ENCODE measurements at regions not wholly inside any gene's neighbourhood (a gene's known extent, or its start where the extent isn't known, plus 50 kb on each side); places are given as distances from the start of the nearest gene placed in this dataset.

DNA sequence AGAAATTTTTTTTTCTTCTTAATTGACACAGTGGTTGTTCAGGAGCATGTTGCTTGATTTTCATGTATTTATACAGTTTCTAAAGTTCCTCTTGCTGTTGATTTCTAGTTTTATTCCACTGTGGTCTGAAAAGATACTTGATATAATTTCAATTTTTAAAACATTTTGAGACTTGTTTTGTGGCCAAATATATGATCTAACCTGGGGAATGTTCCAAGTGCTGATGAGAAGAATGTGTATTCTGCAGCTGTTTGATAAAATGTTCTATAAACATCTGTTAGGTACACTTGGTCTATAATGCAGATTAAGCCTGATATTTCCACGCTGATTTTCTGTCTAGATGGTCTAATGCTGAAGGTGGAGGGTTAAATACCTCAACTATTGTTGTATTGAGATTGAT is 151.4 kb upstream of the IFNG-AS1 start:
- no peak for TF ChIP-seq SIN3A (IDR thresholded peaks at IDR 0.05; ENCODE audit: borderline replicate concordance, low read depth, low read length)
- TF ChIP-seq, protein P1, sequence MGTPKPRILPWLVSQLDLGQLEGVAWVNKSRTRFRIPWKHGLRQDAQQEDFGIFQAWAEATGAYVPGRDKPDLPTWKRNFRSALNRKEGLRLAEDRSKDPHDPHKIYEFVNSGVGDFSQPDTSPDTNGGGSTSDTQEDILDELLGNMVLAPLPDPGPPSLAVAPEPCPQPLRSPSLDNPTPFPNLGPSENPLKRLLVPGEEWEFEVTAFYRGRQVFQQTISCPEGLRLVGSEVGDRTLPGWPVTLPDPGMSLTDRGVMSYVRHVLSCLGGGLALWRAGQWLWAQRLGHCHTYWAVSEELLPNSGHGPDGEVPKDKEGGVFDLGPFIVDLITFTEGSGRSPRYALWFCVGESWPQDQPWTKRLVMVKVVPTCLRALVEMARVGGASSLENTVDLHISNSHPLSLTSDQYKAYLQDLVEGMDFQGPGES (IDR thresholded peaks at IDR 0.05; ENCODE audit: low read depth, low read length), result no peak
- no peak for TF ChIP-seq RAD21 (IDR thresholded peaks at IDR 0.05; ENCODE audit: low read length)
- TF ChIP-seq RXRA (IDR thresholded peaks at IDR 0.05; ENCODE audit: borderline replicate concordance, low read depth), result no peak
- TF ChIP-seq CHD2 (IDR thresholded peaks at IDR 0.05; ENCODE audit: low read length, partially characterized antibody), result no peak
- TF ChIP-seq, protein P2, sequence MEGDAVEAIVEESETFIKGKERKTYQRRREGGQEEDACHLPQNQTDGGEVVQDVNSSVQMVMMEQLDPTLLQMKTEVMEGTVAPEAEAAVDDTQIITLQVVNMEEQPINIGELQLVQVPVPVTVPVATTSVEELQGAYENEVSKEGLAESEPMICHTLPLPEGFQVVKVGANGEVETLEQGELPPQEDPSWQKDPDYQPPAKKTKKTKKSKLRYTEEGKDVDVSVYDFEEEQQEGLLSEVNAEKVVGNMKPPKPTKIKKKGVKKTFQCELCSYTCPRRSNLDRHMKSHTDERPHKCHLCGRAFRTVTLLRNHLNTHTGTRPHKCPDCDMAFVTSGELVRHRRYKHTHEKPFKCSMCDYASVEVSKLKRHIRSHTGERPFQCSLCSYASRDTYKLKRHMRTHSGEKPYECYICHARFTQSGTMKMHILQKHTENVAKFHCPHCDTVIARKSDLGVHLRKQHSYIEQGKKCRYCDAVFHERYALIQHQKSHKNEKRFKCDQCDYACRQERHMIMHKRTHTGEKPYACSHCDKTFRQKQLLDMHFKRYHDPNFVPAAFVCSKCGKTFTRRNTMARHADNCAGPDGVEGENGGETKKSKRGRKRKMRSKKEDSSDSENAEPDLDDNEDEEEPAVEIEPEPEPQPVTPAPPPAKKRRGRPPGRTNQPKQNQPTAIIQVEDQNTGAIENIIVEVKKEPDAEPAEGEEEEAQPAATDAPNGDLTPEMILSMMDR (IDR thresholded peaks at IDR 0.05), result no peak
- no peak for TF ChIP-seq POLR2AphosphoS5 (IDR thresholded peaks at IDR 0.05; ENCODE audit: low read depth, low read length)
- TF ChIP-seq, protein P3, sequence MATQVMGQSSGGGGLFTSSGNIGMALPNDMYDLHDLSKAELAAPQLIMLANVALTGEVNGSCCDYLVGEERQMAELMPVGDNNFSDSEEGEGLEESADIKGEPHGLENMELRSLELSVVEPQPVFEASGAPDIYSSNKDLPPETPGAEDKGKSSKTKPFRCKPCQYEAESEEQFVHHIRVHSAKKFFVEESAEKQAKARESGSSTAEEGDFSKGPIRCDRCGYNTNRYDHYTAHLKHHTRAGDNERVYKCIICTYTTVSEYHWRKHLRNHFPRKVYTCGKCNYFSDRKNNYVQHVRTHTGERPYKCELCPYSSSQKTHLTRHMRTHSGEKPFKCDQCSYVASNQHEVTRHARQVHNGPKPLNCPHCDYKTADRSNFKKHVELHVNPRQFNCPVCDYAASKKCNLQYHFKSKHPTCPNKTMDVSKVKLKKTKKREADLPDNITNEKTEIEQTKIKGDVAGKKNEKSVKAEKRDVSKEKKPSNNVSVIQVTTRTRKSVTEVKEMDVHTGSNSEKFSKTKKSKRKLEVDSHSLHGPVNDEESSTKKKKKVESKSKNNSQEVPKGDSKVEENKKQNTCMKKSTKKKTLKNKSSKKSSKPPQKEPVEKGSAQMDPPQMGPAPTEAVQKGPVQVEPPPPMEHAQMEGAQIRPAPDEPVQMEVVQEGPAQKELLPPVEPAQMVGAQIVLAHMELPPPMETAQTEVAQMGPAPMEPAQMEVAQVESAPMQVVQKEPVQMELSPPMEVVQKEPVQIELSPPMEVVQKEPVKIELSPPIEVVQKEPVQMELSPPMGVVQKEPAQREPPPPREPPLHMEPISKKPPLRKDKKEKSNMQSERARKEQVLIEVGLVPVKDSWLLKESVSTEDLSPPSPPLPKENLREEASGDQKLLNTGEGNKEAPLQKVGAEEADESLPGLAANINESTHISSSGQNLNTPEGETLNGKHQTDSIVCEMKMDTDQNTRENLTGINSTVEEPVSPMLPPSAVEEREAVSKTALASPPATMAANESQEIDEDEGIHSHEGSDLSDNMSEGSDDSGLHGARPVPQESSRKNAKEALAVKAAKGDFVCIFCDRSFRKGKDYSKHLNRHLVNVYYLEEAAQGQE (IDR thresholded peaks at IDR 0.05; ENCODE audit: low read depth, low read length), result no peak
- H3K27ac ChIP-seq (ENCODE audit: low read depth in 2 of 2, low read length in 1 of 2), result no peak overlapping the region
- H3K79me2 ChIP-seq (ENCODE audit: insufficient read depth), result no peaks in the 10 kb centered on the region
- no peak overlapping the region for H2AFZ ChIP-seq (ENCODE audit: low read depth)
- H3K9ac ChIP-seq, result no peak overlapping the region
- no peak for DNase-seq
- no peaks in the 10 kb centered on the region for H3K27me3 ChIP-seq (ENCODE audit: insufficient read depth)
- H3K4me3 ChIP-seq (ENCODE audit: low read depth in 2 of 2, low read length in 1 of 2), result no peak overlapping the region
- ChIA-PET CTCF (no interaction called here), POLR2A (no interaction called here)
- H3K36me3 ChIP-seq (replicated peaks in 1 of 2; ENCODE audit: control insufficient read depth in 1 of 2, insufficient read depth in 2 of 2, low read length in 1 of 2), result no peaks in the 10 kb centered on the region
- H3K4me2 ChIP-seq, result no peak overlapping the region
- H3F3A ChIP-seq (replicated peaks; ENCODE audit: insufficient read depth), result no peaks in the 10 kb centered on the region
- no peaks in the 10 kb centered on the region for H3K9me2 ChIP-seq
- 36% methylated on average over 1 of the region's 1 CpG for WGBS (ENCODE audit: low lambda C conversion rate)
- no peaks in the 10 kb centered on the region for H4K20me1 ChIP-seq (ENCODE audit: insufficient read depth)
- no peaks in the 10 kb centered on the region; the same call in 1 of the 2 replicates for H3K9me3 ChIP-seq
- H3K4me1 ChIP-seq (ENCODE audit: control insufficient read depth in 1 of 2, insufficient read depth in 2 of 2, low read depth in 1 of 2, low read length in 1 of 2), result no peaks in the 10 kb centered on the region

DNA sequence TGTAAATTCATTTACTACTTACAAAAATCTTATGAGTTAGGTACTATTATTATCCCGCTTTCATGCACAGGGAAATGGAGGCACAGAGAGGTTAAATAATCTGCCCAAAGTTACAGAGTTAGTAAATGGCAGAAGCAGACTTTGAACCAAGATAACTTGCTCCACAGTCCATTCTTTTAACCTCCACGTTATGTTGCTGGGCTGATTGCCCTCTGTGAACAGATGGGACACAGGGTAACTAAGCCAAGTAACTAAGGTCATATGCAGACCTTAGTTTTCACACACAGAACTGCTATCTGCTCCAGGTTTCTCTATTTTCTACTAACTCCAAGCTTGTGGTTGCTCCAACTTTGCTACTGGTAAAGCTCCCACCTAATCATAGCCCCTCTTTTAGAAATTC is 147.1 kb upstream of the IFNG-AS1 start:
- no peaks in the 10 kb centered on the region for H3K9me2 ChIP-seq
- no peaks in the 10 kb centered on the region for H4K20me1 ChIP-seq (ENCODE audit: insufficient read depth)
- no peak overlapping the region for H3K4me3 ChIP-seq (ENCODE audit: low read depth in 2 of 2, low read length in 1 of 2)
- no peaks in the 10 kb centered on the region for H3K4me1 ChIP-seq (ENCODE audit: control insufficient read depth in 1 of 2, insufficient read depth in 2 of 2, low read depth in 1 of 2, low read length in 1 of 2)
- no peak overlapping the region for H3K4me2 ChIP-seq
- H3K9me3 ChIP-seq, result no peaks in the 10 kb centered on the region; the same call in 1 of the 2 replicates
- no peaks in the 10 kb centered on the region for H3F3A ChIP-seq (replicated peaks; ENCODE audit: insufficient read depth)
- H3K9ac ChIP-seq, result no peak overlapping the region
- no peak for DNase-seq
- POLR2A ChIA-PET, result no interaction called here
- no peaks in the 10 kb centered on the region for H3K36me3 ChIP-seq (replicated peaks in 1 of 2; ENCODE audit: control insufficient read depth in 1 of 2, insufficient read depth in 2 of 2, low read length in 1 of 2)
- 78% methylated on average over 2 of the region's 2 CpGs for WGBS (ENCODE audit: low lambda C conversion rate)
- H3K27me3 ChIP-seq (ENCODE audit: insufficient read depth), result no peaks in the 10 kb centered on the region
- H3K27ac ChIP-seq (ENCODE audit: low read depth in 2 of 2, low read length in 1 of 2), result no peak overlapping the region
- CTCF ChIA-PET, result no interaction called here
- H3K79me2 ChIP-seq (ENCODE audit: insufficient read depth), result no peaks in the 10 kb centered on the region
- no peak overlapping the region for H2AFZ ChIP-seq (ENCODE audit: low read depth)
- TF ChIP-seq MXI1 (IDR thresholded peaks at IDR 0.05; ENCODE audit: low read depth, low read length) (no peak), FOXM1 (IDR thresholded peaks at IDR 0.05; ENCODE audit: low read depth) (no peak), RCOR1 (IDR thresholded peaks at IDR 0.05; ENCODE audit: low read length) (no peak), FOXJ3 (CRISPR knock-in tag; IDR thresholded peaks at IDR 0.05) (no peak), SIN3A (IDR thresholded peaks at IDR 0.05; ENCODE audit: borderline replicate concordance, low read depth, low read length) (no peak), TCF12 (IDR thresholded peaks at IDR 0.05) (no peak), SMC3 (IDR thresholded peaks at IDR 0.05; ENCODE audit: low read depth, low read length) (no peak)
- TF ChIP-seq, protein P3 (IDR thresholded peaks at IDR 0.05; ENCODE audit: low read depth, low read length), result no peak
- TF ChIP-seq, protein P4, sequence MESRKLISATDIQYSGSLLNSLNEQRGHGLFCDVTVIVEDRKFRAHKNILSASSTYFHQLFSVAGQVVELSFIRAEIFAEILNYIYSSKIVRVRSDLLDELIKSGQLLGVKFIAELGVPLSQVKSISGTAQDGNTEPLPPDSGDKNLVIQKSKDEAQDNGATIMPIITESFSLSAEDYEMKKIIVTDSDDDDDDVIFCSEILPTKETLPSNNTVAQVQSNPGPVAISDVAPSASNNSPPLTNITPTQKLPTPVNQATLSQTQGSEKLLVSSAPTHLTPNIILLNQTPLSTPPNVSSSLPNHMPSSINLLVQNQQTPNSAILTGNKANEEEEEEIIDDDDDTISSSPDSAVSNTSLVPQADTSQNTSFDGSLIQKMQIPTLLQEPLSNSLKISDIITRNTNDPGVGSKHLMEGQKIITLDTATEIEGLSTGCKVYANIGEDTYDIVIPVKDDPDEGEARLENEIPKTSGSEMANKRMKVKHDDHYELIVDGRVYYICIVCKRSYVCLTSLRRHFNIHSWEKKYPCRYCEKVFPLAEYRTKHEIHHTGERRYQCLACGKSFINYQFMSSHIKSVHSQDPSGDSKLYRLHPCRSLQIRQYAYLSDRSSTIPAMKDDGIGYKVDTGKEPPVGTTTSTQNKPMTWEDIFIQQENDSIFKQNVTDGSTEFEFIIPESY (IDR thresholded peaks at IDR 0.05; ENCODE audit: borderline replicate concordance, low read depth), result no peak

Data from SK-N-SH (cell line).